GM21447 (cell line): ENCODE measurements at regions not wholly inside any gene's neighbourhood (a gene's known extent, or its start where the extent isn't known, plus 50 kb on each side); places are given as distances from the start of the nearest gene placed in this dataset.

ENCODE experiments used
- ATAC-seq: cut with Tn5 transposase; IDR thresholded peaks from one replicate; pipeline ENCODE4 v1.9.1; 2021; ENCODE audit not compliant: unreplicated experiment

DNA sequence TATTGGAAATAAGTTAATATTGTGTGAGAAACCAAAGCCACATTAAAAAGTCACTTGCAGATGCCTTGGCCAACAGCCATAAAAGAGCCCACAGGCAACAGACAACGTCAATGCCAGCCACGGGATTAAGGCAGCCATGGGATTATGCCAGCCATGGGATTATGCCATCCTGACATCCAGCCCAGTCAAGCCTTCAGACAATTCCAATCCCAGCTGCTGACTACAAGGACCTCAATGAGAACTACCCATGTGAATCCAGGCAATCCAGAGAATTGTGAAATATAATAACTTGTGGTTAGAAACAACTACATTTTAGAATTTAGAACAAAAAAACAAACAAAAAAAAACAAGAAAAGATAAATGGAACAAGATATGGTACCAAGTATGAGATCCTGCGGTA lies 356.6 kb downstream of the EFNB2 start:
- no peak for ATAC-seq

GRCh38 chr13:106177146-106177545 lies 358.3 kb downstream of the EFNB2 start:
- ATAC-seq: no peak

DNA sequence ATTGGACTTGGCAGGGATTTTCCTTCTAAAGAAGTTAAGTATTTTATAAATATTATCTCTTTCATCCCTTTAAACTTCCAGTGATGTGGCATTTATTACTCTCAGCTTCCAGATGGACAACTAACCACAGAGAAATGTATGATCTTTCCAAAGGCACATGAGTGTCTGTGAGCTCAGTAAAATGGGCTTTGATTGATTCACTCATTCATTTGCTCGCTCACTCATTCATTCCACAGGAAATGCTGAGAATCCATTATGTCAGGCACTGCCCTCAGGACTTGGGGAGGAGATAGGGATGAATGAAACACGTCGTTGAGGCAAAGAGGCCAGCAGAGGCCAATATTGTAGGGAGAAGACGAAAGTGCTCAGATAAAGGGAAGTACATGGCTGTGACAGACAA lies 359.3 kb downstream of the EFNB2 start:
- no peak for ATAC-seq

DNA sequence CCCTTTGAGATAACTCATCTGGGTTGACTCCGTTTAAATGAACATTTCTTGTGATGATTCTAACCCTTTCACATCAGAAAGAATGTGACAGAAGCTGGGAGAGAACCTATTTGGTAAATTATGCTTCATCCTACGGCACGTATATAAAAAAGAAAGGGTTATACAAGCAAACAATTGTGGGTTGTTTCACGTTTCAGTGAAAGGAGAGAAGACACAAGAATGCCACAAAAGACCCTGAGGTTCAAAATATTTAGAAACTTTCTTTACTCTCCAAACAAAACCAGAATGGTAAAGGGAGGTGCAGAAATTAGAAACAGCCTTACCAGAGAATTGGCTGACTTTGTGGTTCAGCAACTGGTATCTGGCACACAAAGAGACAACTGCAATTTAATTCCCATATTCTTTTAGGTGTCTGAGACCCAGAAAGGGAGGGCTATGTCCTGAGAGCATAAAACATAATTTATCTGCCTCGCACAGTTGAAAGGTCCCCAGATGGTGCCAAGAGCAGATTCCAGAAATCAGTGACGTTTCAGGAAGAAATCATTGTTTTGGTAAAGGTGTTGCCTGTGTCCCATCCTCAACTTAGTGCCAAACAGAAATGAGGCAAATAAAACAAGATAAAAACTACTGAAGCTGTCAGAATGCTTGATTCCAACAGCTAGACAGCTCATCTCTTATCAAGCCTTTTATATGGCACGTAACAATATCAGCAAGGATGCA lies 361.4 kb downstream of the EFNB2 start:
- ATAC-seq: no peak

DNA sequence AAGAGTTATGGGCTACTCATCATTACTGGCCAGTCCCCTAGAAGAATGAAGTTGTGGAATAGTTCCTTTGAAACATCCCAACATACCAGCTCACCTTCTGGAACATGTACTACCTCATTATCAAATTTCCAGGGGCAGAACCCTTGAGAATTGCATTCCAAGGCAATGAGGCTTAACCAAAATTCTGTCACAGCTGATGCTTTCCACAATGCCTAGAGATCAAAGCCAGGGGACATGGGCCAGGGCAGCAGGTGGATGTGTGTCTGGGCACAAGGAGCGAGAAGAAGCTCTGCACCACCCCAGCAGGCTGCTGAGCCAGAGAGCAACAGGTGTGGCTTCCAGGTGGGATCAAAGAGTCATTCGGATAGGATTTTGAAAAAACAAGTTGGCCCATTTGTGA lies 362.1 kb downstream of the EFNB2 start:
- no peak for ATAC-seq

DNA sequence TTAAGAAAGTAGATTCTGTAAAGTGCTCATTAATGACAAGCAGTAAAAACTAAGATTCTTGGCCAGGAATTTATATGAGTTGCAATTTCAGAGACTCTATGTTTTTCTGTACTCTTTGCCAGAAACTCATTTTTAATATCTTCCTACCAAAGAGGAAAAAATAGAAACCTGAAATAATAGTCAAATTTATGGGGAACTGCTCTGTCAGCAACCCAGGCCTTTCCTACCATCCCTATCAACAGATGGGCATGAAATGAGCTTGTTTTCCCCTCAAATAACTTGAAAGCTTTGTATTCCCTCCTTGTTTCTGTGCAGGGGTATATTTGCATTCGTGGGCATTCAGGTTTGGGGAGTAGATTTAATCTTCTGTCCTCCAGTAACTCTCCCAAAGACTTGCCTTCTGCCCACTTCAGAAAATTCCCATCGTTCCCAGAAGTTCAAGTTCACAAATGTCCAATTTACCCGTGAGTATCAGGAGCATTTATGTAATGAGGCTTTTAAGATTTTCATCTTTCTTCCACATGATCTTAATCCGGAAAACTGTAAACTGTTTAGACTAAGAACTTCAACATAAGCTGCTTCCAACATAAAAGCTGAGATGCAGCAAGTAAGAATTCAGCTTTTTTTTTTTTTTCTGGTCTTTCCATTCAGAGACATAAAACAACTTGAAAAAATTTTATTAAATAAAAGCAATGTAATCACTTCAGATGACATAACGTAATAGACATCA lies 363.1 kb downstream of the EFNB2 start:
- ATAC-seq: no peak

DNA sequence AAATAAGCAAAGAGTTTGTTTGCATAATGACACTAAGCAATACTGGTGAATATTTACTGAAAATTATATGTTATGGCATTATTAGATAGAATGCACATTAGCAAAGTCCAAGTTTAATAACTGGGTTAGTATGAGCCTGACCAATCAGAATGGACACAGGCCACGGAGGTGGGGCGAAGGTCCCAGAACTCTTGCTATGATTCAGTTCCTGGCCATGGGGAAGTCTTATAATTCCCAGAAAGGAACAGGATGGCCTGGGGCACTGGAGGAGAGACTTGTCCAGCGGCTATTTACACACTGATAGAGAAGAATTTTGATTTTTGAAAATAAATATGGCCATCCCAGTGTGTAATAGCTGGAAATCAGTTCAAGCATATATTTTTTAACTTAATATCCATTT lies 372.0 kb downstream of the EFNB2 start:
- no peak for ATAC-seq

- no peak for ATAC-seq
Measured at GRCh38 chr13:106161146-106161545, 374.3 kb downstream of the EFNB2 start.

- ATAC-seq: no peak
Measured at GRCh38 chr13:106159295-106160195, 375.9 kb downstream of the EFNB2 start.

DNA sequence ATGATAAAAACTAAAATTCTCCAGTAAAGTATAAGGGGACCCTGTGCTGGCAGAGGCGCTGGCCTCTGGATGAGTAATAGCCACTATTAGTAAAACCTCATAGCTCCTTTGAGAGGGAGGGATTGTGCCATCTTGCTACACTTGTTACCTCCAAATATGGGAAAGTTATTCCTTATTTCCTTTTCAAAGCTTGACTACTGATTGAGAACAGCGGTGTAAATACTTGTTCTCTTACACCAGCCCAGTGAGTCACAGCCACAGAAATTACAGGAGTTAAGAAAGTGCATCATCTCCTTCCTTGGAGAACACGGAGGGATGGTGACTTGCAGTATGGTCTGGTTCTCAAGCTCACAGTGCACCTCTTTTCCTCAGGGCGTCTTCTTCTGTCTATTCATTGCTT lies 379.0 kb downstream of the EFNB2 start:
- ATAC-seq: no peak

- no peak for ATAC-seq
Measured at GRCh38 chr13:106155411-106155810, 380.1 kb downstream of the EFNB2 start.

- ATAC-seq: no peak
Measured at GRCh38 chr13:106153876-106154275, 381.6 kb downstream of the EFNB2 start.

GRCh38 chr13:106153041-106153440 lies 382.4 kb downstream of the EFNB2 start:
- ATAC-seq: no peak

GRCh38 chr13:106152047-106152446 lies 383.4 kb downstream of the EFNB2 start:
- no peak for ATAC-seq

GRCh38 chr13:106151056-106151699 lies 384.3 kb downstream of the EFNB2 start:
- ATAC-seq: no peak

GRCh38 chr13:106145997-106146864 lies 389.2 kb downstream of the EFNB2 start:
- ATAC-seq: no peak

- ATAC-seq: no peak
Measured at GRCh38 chr13:106145070-106145469, 390.4 kb downstream of the EFNB2 start.

DNA sequence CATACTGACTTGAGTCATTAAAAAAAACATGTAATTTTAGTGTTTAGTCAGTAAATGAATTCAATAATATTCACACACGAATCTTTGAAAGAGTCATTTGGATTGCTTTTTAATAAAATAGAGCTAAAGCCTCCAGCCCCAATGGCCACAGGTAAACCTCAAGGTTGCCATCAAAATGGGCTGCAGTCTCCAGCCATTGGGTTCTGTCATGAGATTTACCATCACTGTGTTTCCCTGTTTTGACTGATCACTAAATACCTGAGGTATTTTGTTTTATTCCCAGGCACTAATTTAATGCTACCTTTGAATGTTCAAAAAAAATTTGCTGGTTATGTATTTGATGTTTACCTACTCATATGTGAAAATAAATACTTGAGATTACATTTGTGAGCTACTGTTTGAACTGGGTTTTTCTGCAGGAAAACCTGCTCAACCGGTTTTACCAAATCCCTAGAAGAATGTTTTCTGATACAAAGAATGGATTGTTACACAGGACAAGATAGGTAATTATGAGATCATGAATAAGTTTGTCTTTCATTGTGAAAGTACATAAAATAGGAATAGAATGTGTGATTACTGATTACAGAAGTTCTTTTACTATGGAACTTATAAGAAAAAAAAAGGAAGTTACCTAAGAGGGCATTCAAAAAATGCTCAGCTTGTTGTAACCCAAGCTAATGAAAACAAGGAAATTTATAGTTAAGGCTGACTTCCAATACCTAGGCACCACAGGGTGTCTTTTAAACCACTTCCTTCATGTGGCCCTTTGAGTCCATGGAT lies 391.3 kb downstream of the EFNB2 start:
- ATAC-seq: no peak

GRCh38 chr13:106143392-106143791 lies 392.1 kb downstream of the EFNB2 start:
- ATAC-seq: no peak
